Common myeloid progenitor, CD34-positive (primary cell): ENCODE measurements at regions not wholly inside any gene's neighbourhood (a gene's known extent, or its start where the extent isn't known, plus 50 kb on each side); places are given as distances from the start of the nearest gene placed in this dataset.

Experiments
- CTCF ChIA-PET: fragments of 350-600 bp; sonication (Branson Sonifier 250); formaldehyde crosslinking; loops from one replicate; lab custom pipeline; 2021; ENCODE audit warnings: antibody characterized with exemption; lab: Charles Lee
- POLR2A ChIA-PET: fragments of 350-600 bp; sonication (Branson Sonifier 250); formaldehyde crosslinking; loops from one replicate; lab custom pipeline; 2021; ENCODE audit warnings: antibody characterized with exemption; lab: Charles Lee
- DNase-seq, 3 donors: peaks; one replicate each; pipeline versions ENCODE4 v3.0.0 to v3.0.0-alpha.2; 2013
- H3K27ac ChIP-seq, 2 experiments: 1 replicate in 1 of 2; 2 replicates in 1 of 2; pipeline ENCODE4 v1.7.0; 2013; ENCODE audit warnings: inconsistent platforms in 2 of 2, low read length in 2 of 2, mild to moderate bottlenecking in 2 of 2, low read depth in 1 of 2, moderate library complexity in 1 of 2; ENCODE audit not compliant: severe bottlenecking in 2 of 2, insufficient read depth in 1 of 2, poor library complexity in 1 of 2
- H3K27me3 ChIP-seq, 5 experiments: replicated peaks in 2 of 5; 1 replicate in 3 of 5; 2 replicates in 2 of 5; pipeline versions ENCODE4 v1.6.1 to v1.7.0; 2013; ENCODE audit warnings: low read length in 4 of 5, mild to moderate bottlenecking in 2 of 5, moderate library complexity in 2 of 5, inconsistent platforms in 1 of 5; ENCODE audit not compliant: insufficient read depth in 5 of 5, control insufficient read depth in 4 of 5
- H3K36me3 ChIP-seq, 4 experiments: 1 replicate in 2 of 4; 2 replicates in 2 of 4; pipeline versions ENCODE4 v1.6.1 to v1.7.0; 2013; ENCODE audit warnings: low read length in 3 of 4, control low read depth in 1 of 4, mild to moderate bottlenecking in 1 of 4; ENCODE audit not compliant: control insufficient read depth in 4 of 4, insufficient read depth in 4 of 4
- H3K4me1 ChIP-seq, 4 experiments: 1 replicate in 3 of 4; 2 replicates in 1 of 4; pipeline versions ENCODE4 v1.6.1 to v1.7.1; 2013; ENCODE audit warnings: low read length in 3 of 4, mild to moderate bottlenecking in 3 of 4, control low read depth in 1 of 4, inconsistent platforms in 1 of 4, moderate library complexity in 1 of 4; ENCODE audit not compliant: control insufficient read depth in 4 of 4, insufficient read depth in 4 of 4; ENCODE audit errors: control extremely low read depth in 1 of 4
- H3K4me3 ChIP-seq, 7 experiments: 1 replicate in 4 of 7; 2 replicates in 3 of 7; pipeline versions ENCODE4 v1.5.1 to v1.7.0; 2013; ENCODE audit warnings: mild to moderate bottlenecking in 7 of 7, low read length in 6 of 7, moderate library complexity in 6 of 7, inconsistent platforms in 2 of 7, low read depth in 2 of 7, control low read depth in 1 of 7; ENCODE audit not compliant: insufficient read depth in 4 of 7, control insufficient read depth in 1 of 7; ENCODE audit errors: extremely low read depth in 1 of 7
- H3K9me3 ChIP-seq, 5 experiments: 1 replicate in 4 of 5; 2 replicates in 1 of 5; pipeline versions ENCODE4 v1.6.1 to v1.7.1; 2013; ENCODE audit warnings: low read length in 4 of 5, mild to moderate bottlenecking in 2 of 5, inconsistent platforms in 1 of 5, low read depth in 1 of 5, moderate library complexity in 1 of 5; ENCODE audit not compliant: control insufficient read depth in 4 of 5, insufficient read depth in 2 of 5; ENCODE audit errors: control extremely low read depth in 1 of 5
- WGBS: methylation state at CpG from one replicate; pipeline ENCODE4 v1.1.5; 2013; ENCODE audit not compliant: insufficient coverage; 5-methylcytosine and 5-hydroxymethylcytosine counted together

- ChIA-PET CTCF (no interaction called here), POLR2A (no interaction called here)
- peaks cover 0 to 6% (median 0%) of the 10 kb centered on the region in 5 experiments for H3K27me3 ChIP-seq
- H3K4me3 ChIP-seq: no peak overlapping the region
- H3K4me1 ChIP-seq: peaks cover 0 to 6% (median under 1%) of the 10 kb centered on the region in 4 experiments
- H3K9me3 ChIP-seq: no peaks in the 10 kb centered on the region
- H3K36me3 ChIP-seq: no peaks in the 10 kb centered on the region
- WGBS: 89% methylated on average over 2 of the region's 5 CpGs
- DNase-seq: no peak
- no peak overlapping the region for H3K27ac ChIP-seq
Observed at GRCh38 chr7:26065652-26066051, 86.3 kb upstream of the NFE2L3 start.

GRCh38 chr7:26066736-26067135 lies 85.3 kb upstream of the NFE2L3 start:
- Histone ChIP-seq H3K27me3 (peaks cover 0 to 6% (median 0%) of the 10 kb centered on the region in 5 experiments), H3K36me3 (no peaks in the 10 kb centered on the region), H3K27ac (no peak overlapping the region), H3K9me3 (no peaks in the 10 kb centered on the region), H3K4me1 (no peaks in the 10 kb centered on the region), H3K4me3 (no peak overlapping the region)
- 89% methylated on average over 1 of the region's 1 CpG for WGBS
- no peak for DNase-seq
- ChIA-PET CTCF (interaction anchor here (0.7 kb wide), 1 partner anchor 174 kb away, joined by 3 read pairs; no protein-coding TSS in a partner anchor), POLR2A (no interaction called here)

- Histone ChIP-seq H3K27ac (no peak overlapping the region), H3K27me3 (peaks cover 0 to 1% (median 0%) of the 10 kb centered on the region in 5 experiments), H3K9me3 (no peaks in the 10 kb centered on the region), H3K4me1 (no peaks in the 10 kb centered on the region), H3K36me3 (no peaks in the 10 kb centered on the region), H3K4me3 (no peak overlapping the region)
- 100% methylated on average over 1 of the region's 2 CpGs for WGBS
- CTCF ChIA-PET: interaction anchor here (1.0 to 3.4 kb wide), 3 partner anchors 9 to 176 kb away, joined by 3 to 16 read pairs (median 5); no protein-coding TSS in a partner anchor
- POLR2A ChIA-PET: no interaction called here
- DNase-seq: no peak
Observed at GRCh38 chr7:26070290-26070689, 81.7 kb upstream of the NFE2L3 start.

- H3K9me3 ChIP-seq: no peaks in the 10 kb centered on the region
- H3K4me3 ChIP-seq: no peak overlapping the region
- DNase-seq: no peak
- H3K27ac ChIP-seq: no peak overlapping the region
- 100% methylated on average over 1 of the region's 4 CpGs for WGBS
- ChIA-PET CTCF (interaction anchor here (0.9 to 3.4 kb wide), 6 partner anchors 9 to 178 kb away, joined by 3 to 16 read pairs (median 4); no protein-coding TSS in a partner anchor), POLR2A (interaction anchor here (0.7 kb wide), 1 partner anchor 80 kb away, joined by 3 read pairs; the partner anchor contains the start of gene NFE2L3)
- H3K27me3 ChIP-seq: peaks cover 0 to 3% (median 0%) of the 10 kb centered on the region in 5 experiments
- H3K36me3 ChIP-seq: no peaks in the 10 kb centered on the region
- H3K4me1 ChIP-seq: no peaks in the 10 kb centered on the region
Observed at GRCh38 chr7:26071622-26072456, 80.2 kb upstream of the NFE2L3 start.

- no peaks in the 10 kb centered on the region for H3K4me1 ChIP-seq
- no peak overlapping the region for H3K27ac ChIP-seq
- no peaks in the 10 kb centered on the region for H3K36me3 ChIP-seq
- H3K27me3 ChIP-seq: peaks cover 0 to 3% (median 0%) of the 10 kb centered on the region in 5 experiments
- 92% methylated on average over 3 of the region's 4 CpGs for WGBS
- DNase-seq: no peak
- CTCF ChIA-PET: interaction anchor here (0.6 kb wide), 1 partner anchor 8 kb away, joined by 3 read pairs; no protein-coding TSS in a partner anchor
- POLR2A ChIA-PET: no interaction called here
- H3K9me3 ChIP-seq: no peaks in the 10 kb centered on the region
- H3K4me3 ChIP-seq: no peak overlapping the region
Observed at GRCh38 chr7:26073041-26073440, 79.0 kb upstream of the NFE2L3 start.

- Histone ChIP-seq H3K4me1 (peaks cover 0 to 6% (median 0%) of the 10 kb centered on the region in 4 experiments), H3K27me3 (peaks cover 0 to 3% (median 0%) of the 10 kb centered on the region in 5 experiments), H3K9me3 (no peaks in the 10 kb centered on the region), H3K27ac (no peak overlapping the region), H3K4me3 (no peak overlapping the region), H3K36me3 (no peaks in the 10 kb centered on the region)
- ChIA-PET POLR2A (no interaction called here), CTCF (interaction anchor here (1.9 kb wide), 1 partner anchor 182 kb away, joined by 5 read pairs; no protein-coding TSS in a partner anchor)
- no peak for DNase-seq
- WGBS: 88% methylated on average over 3 of the region's 4 CpGs
Observed at GRCh38 chr7:26074919-26075318, 77.1 kb upstream of the NFE2L3 start.

- POLR2A ChIA-PET: no interaction called here
- 96% methylated on average over 5 of the region's 6 CpGs for WGBS
- H3K9me3 ChIP-seq: no peaks in the 10 kb centered on the region
- H3K4me3 ChIP-seq: no peak overlapping the region
- DNase-seq: no peak
- H3K27me3 ChIP-seq: peaks cover 0 to 3% (median 0%) of the 10 kb centered on the region in 5 experiments
- no peaks in the 10 kb centered on the region for H3K36me3 ChIP-seq
- H3K4me1 ChIP-seq: peaks cover 0 to 6% (median 0%) of the 10 kb centered on the region in 4 experiments
- H3K27ac ChIP-seq: no peak overlapping the region
- CTCF ChIA-PET: interaction anchor here (1.3 kb wide), 2 partner anchors 12 to 288 kb away, joined by 3 to 5 read pairs; no protein-coding TSS in a partner anchor
Observed at GRCh38 chr7:26076691-26077090, 75.3 kb upstream of the NFE2L3 start.
